ENCODE measurements at regions not wholly inside any gene's neighbourhood (a gene's known extent, or its start where the extent isn't known, plus 50 kb on each side); places are given as distances from the start of the nearest gene placed in this dataset.

DNA sequence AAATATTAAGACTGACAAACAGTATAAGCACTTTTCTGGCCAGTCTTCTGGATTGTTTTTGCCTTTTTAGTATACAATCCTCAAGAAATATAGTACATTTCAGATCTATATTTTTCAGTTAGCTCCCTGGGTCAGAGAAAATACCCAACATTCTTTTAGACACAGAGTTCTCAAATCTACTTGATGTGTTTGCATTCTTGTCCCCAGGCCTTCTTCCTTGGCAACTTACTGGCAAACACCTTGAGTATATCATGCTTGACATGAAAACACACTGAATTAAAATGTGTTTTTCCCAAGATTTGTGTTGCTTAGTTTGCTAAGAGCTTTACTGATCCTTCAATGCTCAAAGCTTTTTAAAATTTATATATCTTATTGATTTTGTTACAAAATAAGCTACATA lies 1413.1 kb upstream of the CDH9 start:
- TF ChIP-seq POLR2A (IDR thresholded peaks at IDR 0.05; ENCODE audit: control extremely low read depth in 1 of 2, low read depth in 2 of 2, low read length in 2 of 2) = no peak
- no peak for TF ChIP-seq TAF1 (IDR thresholded peaks at IDR 0.05; ENCODE audit: low read depth, low read length)
- Histone ChIP-seq H2BK120ac (replicated peaks; ENCODE audit: low read depth, low read length) (no peak overlapping the region), H3K4me3 (ENCODE audit: extremely low read depth in 1 of 4, insufficient read depth in 2 of 4, low read depth in 3 of 4, low read length in 4 of 4) (no peak overlapping the region), H3K9ac (replicated peaks in 1 of 4; ENCODE audit: extremely low read depth in 1 of 4, low read depth in 3 of 4, low read length in 3 of 4) (no peak overlapping the region), H3K4ac (replicated peaks; ENCODE audit: insufficient read length, low read depth, low read length) (no peak overlapping the region), H4K20me1 (replicated peaks in 1 of 2; ENCODE audit: control insufficient read depth in 1 of 2, insufficient read depth in 2 of 2, low read length in 2 of 2) (no peaks in the 10 kb centered on the region), H2AFZ (ENCODE audit: low read length) (no peak overlapping the region), H2AK5ac (ENCODE audit: low read depth, low read length) (no peak overlapping the region), H3K14ac (ENCODE audit: insufficient read length) (no peak overlapping the region), H4K91ac (replicated peaks; ENCODE audit: insufficient read length, low read length) (no peak overlapping the region), H2BK15ac (ENCODE audit: low read length) (no peak overlapping the region), H3K27ac (ENCODE audit: low read depth, low read length) (no peak overlapping the region), H3K18ac (ENCODE audit: extremely low read depth, low read length) (no peak overlapping the region), H3K4me1 (replicated peaks in 1 of 4; ENCODE audit: control insufficient read depth in 3 of 4, insufficient read depth in 4 of 4, low read length in 3 of 4) (no peaks in the 10 kb centered on the region), H3K4me2 (ENCODE audit: insufficient read depth in 1 of 2, low read depth in 2 of 2, low read length in 2 of 2) (no peak overlapping the region), H3K9me3 (ENCODE audit: insufficient read depth in 2 of 2, low read depth in 1 of 2, low read length in 1 of 2) (no peaks in the 10 kb centered on the region; a peak in 1 of 4 replicates), H3K79me2 (ENCODE audit: control insufficient read depth in 1 of 2, insufficient read depth in 2 of 2, low read length in 2 of 2) (no peaks in the 10 kb centered on the region), H3K27me3 (replicated peaks in 1 of 4; ENCODE audit: control insufficient read depth in 3 of 4, extremely low read depth in 1 of 4, insufficient read depth in 3 of 4, low read length in 3 of 4) (no peaks in the 10 kb centered on the region), H2BK20ac (ENCODE audit: low read length) (no peak overlapping the region), H3K56ac (replicated peaks; ENCODE audit: insufficient read length, low read depth, low read length) (no peak overlapping the region), H3K36me3 (ENCODE audit: control insufficient read depth in 2 of 4, insufficient read depth in 4 of 4, low read length in 3 of 4) (no peaks in the 10 kb centered on the region), H3K23ac (ENCODE audit: insufficient read length) (no peak overlapping the region), H2BK5ac (ENCODE audit: low read depth, low read length) (no peak overlapping the region), H2BK12ac (ENCODE audit: low read depth, low read length) (no peak overlapping the region), H3K23me2 (ENCODE audit: low read depth, low read length) (no peaks in the 10 kb centered on the region), H4K8ac (ENCODE audit: extremely low read depth, insufficient read depth, low read length) (no peak overlapping the region), H4K5ac (ENCODE audit: insufficient read length, low read depth, low read length) (no peak overlapping the region), H3K79me1 (ENCODE audit: low read depth, low read length) (no peaks in the 10 kb centered on the region)
- CTCF ChIA-PET (ENCODE audit: partially characterized antibody) = interaction anchor here (1.1 kb wide), 1 partner anchor 10 kb away, joined by 5 read pairs; no protein-coding TSS in a partner anchor
- POLR2A ChIA-PET (ENCODE audit: partially characterized antibody) = no interaction called here
- no peak for FAIRE-seq
- DNase-seq (ENCODE audit: low read depth in 1 of 2, low spot score in 2 of 2) = no peak

Measured in H1 (cell line).